GM12878 (cell line): ENCODE measurements at regions not wholly inside any gene's neighbourhood (a gene's known extent, or its start where the extent isn't known, plus 50 kb on each side); places are given as distances from the start of the nearest gene placed in this dataset.

Source experiments
- ATAC-seq: fragments of 200-7000 bp; cut with Tn5 transposase; 3 replicates; pipeline ENCODE4 v1.9.1; 2020; ENCODE audit warnings: mild to moderate bottlenecking, moderate library complexity
- BruUV-seq: library from RNA; stranded (reverse); fragments of 400-500 nt; replicated peaks from 2 replicates; lab custom pipeline; 2021; lab: Mats Ljungman, UMichigan
- CTCF ChIA-PET: fragments of 300-600 bp; sonication (Branson Sonifier 250); formaldehyde crosslinking; extraction: SDS; loops from one replicate; lab custom pipeline; 2021; ENCODE audit warnings: inconsistent platforms; lab: Yijun Ruan, JAX
- POLR2A ChIA-PET: fragments of 350-600 bp; formaldehyde crosslinking; extraction: SDS; loops from one replicate; lab custom pipeline; 2021; ENCODE audit warnings: inconsistent platforms; lab: Charles Lee
- RAD21 ChIA-PET: fragments of 300-600 bp; sonication (Branson Sonifier 250); formaldehyde crosslinking; loops from one replicate; lab custom pipeline; 2023; ENCODE audit warnings: antibody characterized with exemption; ENCODE audit not compliant: unreplicated experiment; lab: Charles Lee
- SMC1A ChIA-PET: fragments of 300-600 bp; sonication (Branson Sonifier 250); formaldehyde crosslinking; loops from one replicate; lab custom pipeline; 2023; ENCODE audit not compliant: unreplicated experiment, uncharacterized antibody; lab: Charles Lee
- DNase-seq: peaks from one replicate; pipeline ENCODE4 v3.0.0-alpha.2; 2011; ENCODE audit warnings: low read depth, low spot score
- FAIRE-seq: peaks from 3 replicates; lab custom pipeline; 2011; peaks lifted over from hg19 to GRCh38; lab: Jason Lieb, UNC
- H2AFZ ChIP-seq: 2 replicates; pipeline ENCODE4 v1.6.0; 2011; ENCODE audit warnings: low read depth, low read length, control low read depth; ENCODE audit not compliant: control insufficient read depth
- H3K27ac ChIP-seq: 2 replicates; pipeline ENCODE4 v1.5.1; 2011; ENCODE audit warnings: control low read depth; ENCODE audit not compliant: control insufficient read depth, insufficient read depth
- H3K27me3 ChIP-seq, 2 experiments: replicated peaks in 1 of 2; 2 replicates each; pipeline versions ENCODE4 v1.6.0 to v1.6.1; 2011; ENCODE audit warnings: low read length in 1 of 2; ENCODE audit not compliant: control insufficient read depth in 2 of 2, insufficient read depth in 2 of 2
- H3K36me3 ChIP-seq, 2 experiments: 2 replicates each; pipeline ENCODE4 v1.5.1; 2011; ENCODE audit warnings: low read length in 1 of 2; ENCODE audit not compliant: control insufficient read depth in 2 of 2, insufficient read depth in 2 of 2
- H3K4me1 ChIP-seq: 2 replicates; pipeline ENCODE4 v1.6.1; 2011; ENCODE audit warnings: mild to moderate bottlenecking, low read length, moderate library complexity, mixed read lengths; ENCODE audit not compliant: control insufficient read depth, insufficient read depth
- H3K4me2 ChIP-seq: 2 replicates; pipeline ENCODE4 v1.6.0; 2011; ENCODE audit warnings: control low read depth; ENCODE audit not compliant: control insufficient read depth, insufficient read depth
- H3K4me3 ChIP-seq: fragments of 200-600 bp; sonication (generic); 2 replicates; pipeline ENCODE4 v1.5.1; 2016
- H3K79me2 ChIP-seq: 2 replicates; pipeline ENCODE4 v1.6.0; 2011; ENCODE audit warnings: low read length; ENCODE audit not compliant: control insufficient read depth, insufficient read depth
- H3K9ac ChIP-seq: 2 replicates; pipeline ENCODE4 v1.8.0; 2011; ENCODE audit warnings: low read length, control low read depth, mixed read lengths; ENCODE audit not compliant: control insufficient read depth, insufficient read depth
- H3K9me3 ChIP-seq: replicated peaks from 3 replicates; pipeline ENCODE4 v1.5.1; 2011; ENCODE audit warnings: mild to moderate bottlenecking, low read length; ENCODE audit not compliant: control insufficient read depth, insufficient read depth
- H4K20me1 ChIP-seq: 2 replicates; pipeline ENCODE4 v1.6.0; 2011; ENCODE audit not compliant: control insufficient read depth, insufficient read depth
- DPF2 ChIP-seq: fragments of 450-650 bp; IDR thresholded peaks from 2 replicates; pipeline ENCODE4 v1.6.1; 2017; ENCODE audit warnings: mild to moderate bottlenecking
- HCFC1 ChIP-seq: fragments of 150-350 bp; IDR thresholded peaks from 2 replicates; pipeline ENCODE4 v1.6.1; 2014; ENCODE audit warnings: low read length
- MXI1 ChIP-seq: fragments of 150-350 bp; IDR thresholded peaks from 2 replicates; pipeline ENCODE4 v1.6.1; 2011; ENCODE audit warnings: low read depth, mild to moderate bottlenecking, inconsistent platforms, low read length, improper control_type of control experiment
- RUNX3 ChIP-seq: IDR thresholded peaks from 2 replicates; pipeline ENCODE4 v1.6.1; 2012; ENCODE audit warnings: low read length, inconsistent platforms
- STAT1 ChIP-seq: fragments of 450-650 bp; conservative IDR thresholded peaks from 2 replicates; pipeline ENCODE4 v1.6.1; 2014; ENCODE audit warnings: antibody characterized with exemption, mild to moderate bottlenecking
- in situ Hi-C: fragments of 300-500 bp; cut with MboI; formaldehyde crosslinking; loops from 9 replicates; pipeline ENCODE4 v1.14.3; 2018; ENCODE audit warnings: mixed read lengths
- intact Hi-C: fragments of 100-400 bp; cut with micrococcal nuclease; formaldehyde crosslinking; loops from one replicate; pipeline ENCODE4 v1.14.2; 2022; ENCODE audit not compliant: unreplicated experiment
- TF ChIP-seq, protein P1 (sequence below): IDR thresholded peaks from 2 replicates; pipeline ENCODE4 v1.6.1; 2011; ENCODE audit warnings: mild to moderate bottlenecking, low read depth, low read length, moderate library complexity; ENCODE audit not compliant: insufficient replicate concordance
- TF ChIP-seq, protein P2 (sequence below): IDR thresholded peaks from 2 replicates; pipeline ENCODE4 v1.6.1; 2011; ENCODE audit warnings: borderline replicate concordance, low read depth, mild to moderate bottlenecking, moderate library complexity, low read length; ENCODE audit not compliant: insufficient read depth, poor library complexity, severe bottlenecking

DNA sequence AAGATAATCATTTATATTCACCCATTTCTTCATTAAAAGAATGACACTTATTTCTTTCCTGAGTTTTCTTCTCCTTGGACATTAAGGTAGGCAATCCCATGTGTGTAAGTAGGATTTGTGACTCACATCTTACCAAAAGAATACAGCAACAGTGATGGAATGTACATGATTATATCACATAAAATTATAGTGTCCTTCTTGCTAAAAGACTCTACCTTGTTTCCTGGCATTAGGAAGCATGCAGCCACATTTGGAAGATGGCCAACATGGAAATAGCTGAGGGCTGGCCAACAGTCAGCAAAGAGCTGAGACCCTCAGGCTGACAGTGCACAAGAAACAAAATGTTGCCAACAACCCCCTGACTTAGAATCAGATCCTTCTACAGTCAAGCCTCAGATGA is 327.9 kb upstream of the MARCKS start:
- Histone ChIP-seq H3K4me1 (no peaks in the 10 kb centered on the region), H3K27ac (no peak overlapping the region), H3K79me2 (no peaks in the 10 kb centered on the region), H4K20me1 (no peaks in the 10 kb centered on the region), H3K9me3 (no peaks in the 10 kb centered on the region), H3K27me3 (no peaks in the 10 kb centered on the region), H3K9ac (no peak overlapping the region), H3K4me3 (no peak overlapping the region), H3K36me3 (no peaks in the 10 kb centered on the region), H3K4me2 (no peak overlapping the region), H2AFZ (no peak overlapping the region)
- ATAC-seq (no peak), FAIRE-seq (no peak), DNase-seq (no peak)
- CTCF ChIA-PET, result interaction anchor here (0.6 kb wide), 1 partner anchor 524 kb away, joined by 3 read pairs; no protein-coding TSS in a partner anchor
- in situ Hi-C loops (no loop called here), intact Hi-C loops (no loop called here)
- POLR2A ChIA-PET, result no interaction called here
- SMC1A ChIA-PET, result no interaction called here
- TF ChIP-seq DPF2, result no peak
- TF ChIP-seq MXI1, result no peak
- no peak for TF ChIP-seq STAT1
- TF ChIP-seq, protein P1, sequence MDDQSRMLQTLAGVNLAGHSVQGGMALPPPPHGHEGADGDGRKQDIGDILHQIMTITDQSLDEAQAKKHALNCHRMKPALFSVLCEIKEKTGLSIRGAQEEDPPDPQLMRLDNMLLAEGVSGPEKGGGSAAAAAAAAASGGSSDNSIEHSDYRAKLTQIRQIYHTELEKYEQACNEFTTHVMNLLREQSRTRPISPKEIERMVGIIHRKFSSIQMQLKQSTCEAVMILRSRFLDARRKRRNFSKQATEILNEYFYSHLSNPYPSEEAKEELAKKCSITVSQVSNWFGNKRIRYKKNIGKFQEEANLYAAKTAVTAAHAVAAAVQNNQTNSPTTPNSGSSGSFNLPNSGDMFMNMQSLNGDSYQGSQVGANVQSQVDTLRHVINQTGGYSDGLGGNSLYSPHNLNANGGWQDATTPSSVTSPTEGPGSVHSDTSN, result no peak
- TF ChIP-seq HCFC1, result no peak
- TF ChIP-seq, protein P2, sequence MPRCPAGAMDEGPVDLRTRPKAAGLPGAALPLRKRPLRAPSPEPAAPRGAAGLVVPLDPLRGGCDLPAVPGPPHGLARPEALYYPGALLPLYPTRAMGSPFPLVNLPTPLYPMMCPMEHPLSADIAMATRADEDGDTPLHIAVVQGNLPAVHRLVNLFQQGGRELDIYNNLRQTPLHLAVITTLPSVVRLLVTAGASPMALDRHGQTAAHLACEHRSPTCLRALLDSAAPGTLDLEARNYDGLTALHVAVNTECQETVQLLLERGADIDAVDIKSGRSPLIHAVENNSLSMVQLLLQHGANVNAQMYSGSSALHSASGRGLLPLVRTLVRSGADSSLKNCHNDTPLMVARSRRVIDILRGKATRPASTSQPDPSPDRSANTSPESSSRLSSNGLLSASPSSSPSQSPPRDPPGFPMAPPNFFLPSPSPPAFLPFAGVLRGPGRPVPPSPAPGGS, result no peak
- TF ChIP-seq RUNX3, result no peak
- RAD21 ChIA-PET, result no interaction called here
- BruUV-seq, result no TSS peak
